RWPE2 (cell line): ENCODE measurements at regions not wholly inside any gene's neighbourhood (a gene's known extent, or its start where the extent isn't known, plus 50 kb on each side); places are given as distances from the start of the nearest gene placed in this dataset.

Source experiments
- ATAC-seq: fragments of 200-7000 bp; cut with Tn5 transposase; 3 replicates; pipeline ENCODE4 v1.9.1; 2021; ENCODE audit warnings: low read depth
- DNase-seq: peaks from one replicate; pipeline ENCODE4 v3.0.0-alpha.2; 2020; ENCODE audit warnings: low spot score
- H3K27ac ChIP-seq: fragments of 450-650 bp; 2 replicates; pipeline ENCODE4 v1.5.1; 2017; ENCODE audit warnings: mild to moderate bottlenecking; ENCODE audit not compliant: poor library complexity, severe bottlenecking
- H3K27me3 ChIP-seq: fragments of 250-450 bp; sonication (Bioruptor Pico); 2 replicates; pipeline ENCODE4 v1.5.1; 2021; ENCODE audit warnings: mild to moderate bottlenecking, moderate library complexity; ENCODE audit not compliant: insufficient read depth, poor library complexity, severe bottlenecking
- H3K36me3 ChIP-seq: fragments of 250-450 bp; sonication (Bioruptor Pico); 2 replicates; pipeline ENCODE4 v1.5.1; 2020; ENCODE audit warnings: low read depth, mild to moderate bottlenecking, moderate library complexity
- H3K4me1 ChIP-seq: fragments of 250-450 bp; sonication (Bioruptor Pico); 2 replicates; pipeline ENCODE4 v1.5.1; 2021; ENCODE audit warnings: mild to moderate bottlenecking, moderate library complexity; ENCODE audit not compliant: insufficient read depth, poor library complexity, severe bottlenecking
- H3K4me3 ChIP-seq: fragments of 250-450 bp; sonication (Bioruptor Pico); 2 replicates; pipeline ENCODE4 v1.5.1; 2021; ENCODE audit warnings: mild to moderate bottlenecking, moderate library complexity; ENCODE audit not compliant: severe bottlenecking
- H3K9me3 ChIP-seq: fragments of 250-450 bp; sonication (Bioruptor Pico); 2 replicates; pipeline ENCODE4 v1.5.1; 2021; ENCODE audit warnings: mild to moderate bottlenecking, moderate library complexity; ENCODE audit not compliant: severe bottlenecking
- TF ChIP-seq, protein P1 (sequence below): fragments of 450-650 bp; IDR thresholded peaks from one replicate; pipeline ENCODE4 v1.5.1; 2017; ENCODE audit warnings: mild to moderate bottlenecking, moderate library complexity; ENCODE audit not compliant: poor library complexity, severe bottlenecking

DNA sequence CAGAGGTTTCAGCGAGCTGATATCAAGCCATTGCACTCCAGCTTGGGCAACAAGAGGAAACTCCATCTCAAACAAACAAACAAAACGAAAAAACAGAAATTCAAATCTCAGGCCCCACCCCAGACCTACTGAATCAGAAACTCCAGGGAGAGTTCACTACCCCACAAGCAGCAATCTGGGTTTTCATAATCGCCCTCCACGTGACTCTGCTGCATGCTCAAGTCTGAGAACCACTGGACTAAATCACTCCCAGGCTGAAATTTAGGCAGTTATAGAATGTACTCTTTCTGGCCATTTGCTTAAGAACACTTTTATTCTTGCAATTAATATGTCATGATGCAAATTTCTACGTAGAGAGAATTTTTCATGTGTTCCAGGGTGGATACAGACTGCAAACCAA lies 287.3 kb downstream of the USP46 start:
- TF ChIP-seq, protein P1, sequence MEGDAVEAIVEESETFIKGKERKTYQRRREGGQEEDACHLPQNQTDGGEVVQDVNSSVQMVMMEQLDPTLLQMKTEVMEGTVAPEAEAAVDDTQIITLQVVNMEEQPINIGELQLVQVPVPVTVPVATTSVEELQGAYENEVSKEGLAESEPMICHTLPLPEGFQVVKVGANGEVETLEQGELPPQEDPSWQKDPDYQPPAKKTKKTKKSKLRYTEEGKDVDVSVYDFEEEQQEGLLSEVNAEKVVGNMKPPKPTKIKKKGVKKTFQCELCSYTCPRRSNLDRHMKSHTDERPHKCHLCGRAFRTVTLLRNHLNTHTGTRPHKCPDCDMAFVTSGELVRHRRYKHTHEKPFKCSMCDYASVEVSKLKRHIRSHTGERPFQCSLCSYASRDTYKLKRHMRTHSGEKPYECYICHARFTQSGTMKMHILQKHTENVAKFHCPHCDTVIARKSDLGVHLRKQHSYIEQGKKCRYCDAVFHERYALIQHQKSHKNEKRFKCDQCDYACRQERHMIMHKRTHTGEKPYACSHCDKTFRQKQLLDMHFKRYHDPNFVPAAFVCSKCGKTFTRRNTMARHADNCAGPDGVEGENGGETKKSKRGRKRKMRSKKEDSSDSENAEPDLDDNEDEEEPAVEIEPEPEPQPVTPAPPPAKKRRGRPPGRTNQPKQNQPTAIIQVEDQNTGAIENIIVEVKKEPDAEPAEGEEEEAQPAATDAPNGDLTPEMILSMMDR = no peak
- Histone ChIP-seq H3K4me1 (no peaks in the 10 kb centered on the region), H3K27ac (no peak overlapping the region), H3K9me3 (no peaks in the 10 kb centered on the region), H3K27me3 (no peaks in the 10 kb centered on the region), H3K36me3 (no peaks in the 10 kb centered on the region), H3K4me3 (no peak overlapping the region)
- ATAC-seq = no peak
- DNase-seq = no peak

DNA sequence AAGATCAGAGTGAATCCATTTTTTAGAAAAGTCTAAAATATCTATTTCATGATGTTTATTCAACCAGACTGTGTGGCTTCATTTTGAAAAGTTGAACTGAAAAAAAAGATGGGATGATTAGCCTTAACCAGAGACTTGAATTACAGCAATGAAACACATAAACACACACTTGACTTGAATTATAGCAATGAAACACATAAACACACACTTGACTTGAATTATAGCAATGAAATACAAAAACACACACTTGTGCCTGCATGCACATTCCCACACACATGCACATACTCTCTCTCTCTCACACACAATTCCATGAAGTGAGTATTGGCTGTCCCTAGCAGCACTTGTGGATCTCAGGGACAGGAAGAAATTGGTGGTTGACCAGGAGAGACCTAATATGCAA lies 286.8 kb downstream of the USP46 start:
- H3K4me3 ChIP-seq = no peak overlapping the region
- TF ChIP-seq, protein P1 = no peak
- H3K27ac ChIP-seq = no peak overlapping the region

DNA sequence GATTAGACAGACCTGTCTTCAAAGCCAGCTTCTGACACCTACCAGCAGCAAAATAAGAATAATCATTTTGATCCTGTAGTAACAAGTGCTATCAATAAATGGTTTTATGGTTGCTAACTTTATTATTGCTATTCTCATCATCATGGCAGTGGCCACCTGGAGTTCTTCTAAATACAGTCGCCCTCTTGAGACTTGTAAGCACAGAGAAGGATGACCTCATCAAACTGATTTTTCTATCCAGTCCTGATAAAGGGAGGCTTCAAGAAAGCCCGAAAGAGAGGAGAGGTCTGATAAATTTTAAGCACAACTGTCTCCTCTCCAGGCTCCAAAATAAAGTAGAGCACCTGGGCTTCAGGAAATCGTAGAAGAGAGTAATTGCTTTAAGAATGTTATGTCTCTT lies 286.4 kb downstream of the USP46 start:
- no peaks in the 10 kb centered on the region for H3K9me3 ChIP-seq
- DNase-seq (no peak), ATAC-seq (no peak)
- no peaks in the 10 kb centered on the region for H3K4me1 ChIP-seq
- H3K4me3 ChIP-seq = no peak overlapping the region
- TF ChIP-seq, protein P1 = no peak
- no peaks in the 10 kb centered on the region for H3K27me3 ChIP-seq
- H3K36me3 ChIP-seq = no peaks in the 10 kb centered on the region
- no peak overlapping the region for H3K27ac ChIP-seq

More for the DNA sequence above, 286.8 kb downstream of the USP46 start:
- DNase-seq = no peak
- no peak for ATAC-seq
- no peaks in the 10 kb centered on the region for H3K36me3 ChIP-seq
- H3K9me3 ChIP-seq = no peaks in the 10 kb centered on the region
- H3K4me1 ChIP-seq = no peaks in the 10 kb centered on the region
- H3K27me3 ChIP-seq = no peaks in the 10 kb centered on the region

DNA sequence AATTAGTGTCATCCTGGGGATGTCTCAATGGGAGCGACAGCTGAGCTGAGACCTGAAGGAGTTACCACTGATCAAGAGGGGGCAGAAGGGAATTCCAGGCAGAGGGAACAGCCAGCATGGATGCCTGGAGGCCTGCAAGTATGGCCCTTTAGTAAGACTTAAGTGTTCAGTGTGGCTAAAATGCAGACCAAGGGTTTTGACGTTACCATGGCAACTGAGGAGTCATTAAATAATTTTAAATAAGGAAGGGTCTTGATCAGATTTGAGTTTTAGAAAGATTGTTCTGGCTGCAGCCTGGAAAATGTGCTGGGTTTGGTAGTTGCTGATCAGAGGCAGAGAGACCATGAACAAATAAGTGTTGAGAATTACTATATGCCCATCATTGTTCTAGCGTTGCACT lies 285.5 kb downstream of the USP46 start:
- Histone ChIP-seq H3K9me3 (no peaks in the 10 kb centered on the region), H3K27me3 (no peaks in the 10 kb centered on the region), H3K36me3 (no peaks in the 10 kb centered on the region), H3K4me1 (no peaks in the 10 kb centered on the region), H3K27ac (no peak overlapping the region), H3K4me3 (no peak overlapping the region)
- DNase-seq = no peak
- ATAC-seq = no peak
- TF ChIP-seq, protein P1 = no peak

DNA sequence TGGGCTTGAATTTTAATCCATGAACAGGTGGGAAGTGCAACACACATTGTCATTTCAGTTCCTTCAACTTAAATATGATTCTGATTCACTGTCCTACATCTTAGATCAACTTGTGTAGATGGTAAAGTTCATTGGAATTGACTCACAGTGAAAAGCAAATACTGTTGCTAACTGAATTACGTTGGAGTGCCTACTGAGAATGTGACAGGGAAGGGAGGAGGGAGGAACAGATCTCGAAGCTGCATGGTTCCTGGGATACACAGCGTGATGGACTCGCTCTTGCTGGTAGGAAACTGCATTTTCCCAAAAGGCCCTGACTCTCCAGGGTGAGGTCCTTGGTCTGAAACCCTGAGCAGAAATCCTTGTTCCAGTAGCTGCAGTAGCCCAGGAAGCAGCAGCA lies 284.2 kb downstream of the USP46 start:
- H3K27ac ChIP-seq = no peak overlapping the region
- ATAC-seq (no peak), DNase-seq (no peak)
- H3K36me3 ChIP-seq = no peaks in the 10 kb centered on the region
- H3K4me1 ChIP-seq = no peaks in the 10 kb centered on the region
- no peak overlapping the region for H3K4me3 ChIP-seq
- no peaks in the 10 kb centered on the region for H3K27me3 ChIP-seq
- no peaks in the 10 kb centered on the region for H3K9me3 ChIP-seq
- TF ChIP-seq, protein P1 = no peak
